ENCODE measurements at regions not wholly inside any gene's neighbourhood (a gene's known extent, or its start where the extent isn't known, plus 50 kb on each side); places are given as distances from the start of the nearest gene placed in this dataset.
A peak's percentile ranks its signal among the peaks of the same experiment; 100 is the strongest.

DNA sequence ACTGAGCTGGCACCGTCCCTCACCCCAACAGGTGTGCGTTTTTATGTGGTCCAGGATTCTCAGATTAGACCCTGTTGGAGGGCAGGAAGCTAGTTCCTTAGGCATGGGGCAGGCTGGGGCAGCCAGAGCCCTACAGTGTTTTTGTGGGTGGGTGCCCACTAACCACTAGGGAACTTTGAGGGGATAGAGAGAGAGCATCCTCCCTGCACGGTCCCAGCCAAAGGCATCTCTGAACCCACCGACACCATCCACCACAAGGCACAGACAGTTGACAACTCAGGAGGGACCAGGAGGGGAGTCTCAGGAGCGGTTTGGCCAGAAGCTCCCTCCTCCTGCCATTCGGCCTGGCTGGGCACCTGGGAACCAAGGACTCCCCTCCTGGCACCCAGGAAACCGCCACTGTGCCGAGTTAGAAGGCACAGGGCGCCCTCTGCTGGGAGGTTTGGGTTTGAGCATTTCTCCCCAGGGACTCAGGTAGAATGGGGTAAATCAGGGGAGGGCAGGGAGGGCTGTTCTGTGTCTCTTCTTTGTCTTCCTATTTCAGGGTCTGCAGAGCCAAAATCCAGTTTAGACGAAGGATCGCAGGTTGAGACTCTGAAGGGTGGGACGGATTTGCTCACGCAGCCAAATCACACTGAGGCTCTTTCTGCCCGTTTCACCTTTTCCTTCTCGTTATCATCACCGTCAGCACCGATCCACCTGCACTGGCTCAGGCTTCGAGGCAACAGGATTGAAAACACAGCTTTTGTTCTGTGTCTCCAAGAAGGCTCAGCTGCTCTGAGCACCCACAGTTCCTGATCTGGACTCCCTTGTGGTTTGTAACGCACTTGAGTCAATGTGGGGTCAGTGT, 84.8 kb upstream of the COL13A1 start:
- DNase-seq, result peak; percentile 49

DNA sequence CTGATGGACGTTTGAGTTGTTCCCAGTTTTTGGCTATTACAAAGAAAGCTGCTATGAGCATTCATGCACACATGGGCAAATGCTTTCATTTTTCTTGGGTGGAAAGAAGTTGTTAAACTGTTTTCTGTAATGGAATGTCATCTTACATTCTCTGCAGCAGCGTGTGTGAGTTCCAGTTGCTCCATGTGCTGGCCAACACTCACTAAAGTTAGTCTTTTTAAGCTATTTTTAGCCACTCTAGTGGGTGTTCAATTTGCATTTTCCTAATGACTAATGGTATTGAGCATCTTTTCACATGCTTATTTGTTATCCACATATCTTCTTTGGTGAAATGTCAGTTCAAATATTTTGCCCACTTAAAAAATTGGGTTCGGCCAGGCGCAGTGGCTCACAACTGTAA, 82.8 kb upstream of the COL13A1 start:
- DNase-seq, result no peak

GRCh38 chr10:69721690-69722310, 79.9 kb upstream of the COL13A1 start:
- no peak for DNase-seq

- no peak for DNase-seq
Observed at GRCh38 chr10:69723653-69724052, 78.1 kb upstream of the COL13A1 start.

DNA sequence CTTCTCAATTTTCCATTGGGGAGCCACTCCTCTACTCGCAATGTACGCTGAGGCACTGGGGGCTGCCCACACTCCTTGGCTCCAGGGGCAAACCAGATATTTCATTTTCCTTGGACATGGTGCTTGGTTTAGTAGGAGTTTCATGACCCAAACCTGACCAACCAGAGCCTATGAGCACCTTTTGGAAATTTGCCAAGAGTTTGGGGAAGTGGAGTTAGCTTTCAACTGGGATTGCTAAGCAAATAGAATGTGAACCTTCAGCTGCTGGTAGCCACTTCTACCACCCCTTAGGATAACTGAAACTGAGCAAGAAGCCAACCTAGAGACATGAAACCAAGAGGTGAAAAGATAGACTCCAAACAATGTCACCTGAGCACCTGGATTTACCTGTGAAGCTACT, 74.9 kb upstream of the COL13A1 start:
- no peak for DNase-seq

DNA sequence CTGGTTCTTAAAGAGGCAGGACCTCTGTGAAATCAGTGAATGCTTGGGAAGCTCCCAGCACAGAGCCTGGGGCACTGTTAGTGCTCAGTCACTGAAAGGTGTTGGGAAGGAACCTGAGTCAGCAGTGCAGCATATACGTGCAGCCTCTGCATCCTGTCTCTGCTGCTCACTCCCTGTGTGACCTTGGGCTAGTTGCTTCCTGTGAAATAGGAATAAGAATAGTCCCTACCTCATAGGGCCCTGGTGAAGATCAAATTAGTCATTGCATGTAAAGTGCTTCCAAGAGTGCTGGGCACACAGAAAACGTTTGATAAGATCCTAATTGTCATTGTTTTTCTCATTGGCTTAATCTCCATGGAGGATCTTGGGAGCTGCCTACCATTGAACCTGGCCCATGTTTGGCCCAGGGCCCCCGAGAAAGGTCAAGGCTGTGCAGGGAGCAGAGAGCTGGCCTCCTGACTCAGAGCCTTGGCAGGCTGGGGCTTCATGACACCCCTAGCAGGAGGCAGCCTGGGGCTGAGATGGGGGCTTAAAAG, 73.3 kb upstream of the COL13A1 start:
- no peak for DNase-seq

- no peak for DNase-seq
Observed at GRCh38 chr10:69729326-69730048, 72.2 kb upstream of the COL13A1 start.

GRCh38 chr10:69730251-69731156, 71.2 kb upstream of the COL13A1 start:
- no peak for DNase-seq

GRCh38 chr10:69731184-69731583, 70.5 kb upstream of the COL13A1 start:
- no peak for DNase-seq

- no peak for DNase-seq
Observed at GRCh38 chr10:69731698-69732097, 70.0 kb upstream of the COL13A1 start.

DNA sequence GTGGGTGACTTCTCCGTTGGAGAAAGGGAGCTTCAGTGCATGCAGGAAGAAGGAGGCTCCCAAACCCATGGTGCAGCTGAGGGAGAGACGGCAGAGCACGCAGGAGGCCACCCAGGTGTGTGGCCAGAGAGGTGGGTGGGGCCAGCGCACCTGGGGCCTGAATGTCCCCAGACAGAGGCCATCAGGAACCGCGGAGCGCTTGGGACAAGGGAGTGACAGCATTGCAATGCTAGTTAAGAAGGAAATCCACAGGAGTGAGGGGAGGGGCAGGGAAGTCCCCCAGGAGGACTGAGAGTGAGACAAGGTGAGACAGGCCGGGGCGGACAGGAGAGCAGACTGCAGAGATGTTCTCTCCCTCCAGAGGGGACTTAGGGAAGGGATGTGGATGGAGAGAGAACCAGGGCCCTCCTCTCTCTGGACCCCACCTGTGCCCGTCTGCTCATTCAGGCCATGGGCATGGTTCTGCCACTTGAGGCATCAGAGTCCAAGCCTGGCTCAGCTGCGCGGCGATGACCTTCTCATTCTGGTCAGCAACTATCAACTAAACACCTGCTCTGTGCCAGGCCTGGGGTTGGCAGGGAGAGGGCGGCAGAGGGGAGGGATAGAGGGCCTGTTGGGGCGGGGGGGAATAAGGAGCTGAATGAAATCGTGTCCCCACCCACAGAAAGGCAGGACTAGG, 69.4 kb upstream of the COL13A1 start:
- DNase-seq, result no peak

DNA sequence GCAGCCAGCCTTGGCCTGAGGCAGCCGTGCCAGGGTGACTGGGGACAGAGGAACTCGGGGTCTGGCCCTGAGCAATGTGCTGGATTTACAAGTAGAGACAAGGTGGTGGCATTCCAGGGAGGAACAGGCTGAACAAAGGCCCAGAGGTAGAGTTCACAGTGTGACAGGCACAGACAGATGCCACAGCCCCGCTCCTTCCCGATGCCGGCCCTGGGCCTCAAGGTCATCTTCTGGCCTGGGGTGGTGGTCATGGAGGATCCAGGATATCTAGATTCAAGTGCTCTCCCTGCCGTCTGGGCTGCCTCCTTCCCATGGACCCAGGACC, 68.9 kb upstream of the COL13A1 start:
- DNase-seq, result no peak

DNA sequence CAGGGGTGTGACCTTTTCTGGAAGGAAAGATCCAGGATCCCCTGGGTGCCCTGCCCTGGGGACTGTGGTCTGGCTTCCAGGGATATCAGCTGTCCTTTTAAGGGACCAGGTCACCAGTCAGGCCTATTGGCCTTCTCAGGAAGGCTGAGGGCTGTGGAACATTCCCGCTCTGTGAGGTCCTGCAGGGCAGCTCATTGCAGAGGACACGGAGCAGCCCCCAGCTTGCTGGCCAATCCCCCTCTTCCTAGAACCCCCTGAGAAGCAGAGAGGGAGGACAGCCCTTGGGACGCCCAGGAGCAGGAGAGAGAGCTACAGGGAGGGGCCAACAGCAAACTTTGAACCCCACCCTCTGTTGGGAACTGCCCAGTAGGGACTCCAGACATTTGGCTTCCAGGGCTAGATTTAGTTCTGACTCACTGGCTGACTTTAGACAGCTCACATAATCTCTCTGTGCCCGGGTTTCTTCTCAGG, 67.9 kb upstream of the COL13A1 start:
- no peak for DNase-seq

GRCh38 chr10:69734416-69734796, 67.3 kb upstream of the COL13A1 start:
- no peak for DNase-seq

- DNase-seq, result no peak
Observed at GRCh38 chr10:69734797-69735468, 66.8 kb upstream of the COL13A1 start.

DNA sequence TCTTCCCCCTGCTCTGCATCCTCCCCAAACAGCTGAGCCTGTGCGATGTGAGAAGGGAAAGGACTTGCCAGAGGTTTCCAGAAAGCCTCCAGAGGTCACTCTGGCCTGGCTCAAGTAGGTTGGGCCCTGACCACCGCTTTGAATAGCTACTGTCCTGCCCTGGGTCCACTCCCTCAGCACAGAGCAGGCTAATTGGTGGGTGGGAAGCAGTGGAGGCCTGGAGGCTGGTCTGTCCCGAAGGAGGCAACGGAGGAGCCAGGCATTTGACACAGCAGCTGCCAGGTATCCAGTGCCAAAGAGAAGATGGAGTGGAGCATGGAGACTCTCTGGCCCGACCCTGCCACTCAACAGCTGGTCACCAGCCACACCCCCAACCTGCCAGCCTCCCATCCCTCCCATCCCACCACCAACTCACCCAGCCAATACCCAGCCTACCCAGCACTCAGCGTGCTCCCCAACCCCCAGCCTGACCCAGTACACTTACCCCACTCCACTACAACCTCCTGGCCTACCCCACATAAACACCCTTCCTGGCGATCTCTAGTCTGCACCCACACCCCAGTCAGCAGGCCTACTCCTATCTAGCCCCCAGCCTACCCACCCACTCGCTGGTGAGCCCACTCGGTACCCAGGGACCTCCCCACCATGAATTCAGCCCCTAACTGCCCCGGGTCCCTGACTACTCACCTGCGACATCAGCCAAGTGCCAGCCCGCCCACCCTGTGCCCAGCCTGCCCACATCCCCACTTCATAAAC, 64.6 kb upstream of the COL13A1 start:
- no peak for DNase-seq

DNA sequence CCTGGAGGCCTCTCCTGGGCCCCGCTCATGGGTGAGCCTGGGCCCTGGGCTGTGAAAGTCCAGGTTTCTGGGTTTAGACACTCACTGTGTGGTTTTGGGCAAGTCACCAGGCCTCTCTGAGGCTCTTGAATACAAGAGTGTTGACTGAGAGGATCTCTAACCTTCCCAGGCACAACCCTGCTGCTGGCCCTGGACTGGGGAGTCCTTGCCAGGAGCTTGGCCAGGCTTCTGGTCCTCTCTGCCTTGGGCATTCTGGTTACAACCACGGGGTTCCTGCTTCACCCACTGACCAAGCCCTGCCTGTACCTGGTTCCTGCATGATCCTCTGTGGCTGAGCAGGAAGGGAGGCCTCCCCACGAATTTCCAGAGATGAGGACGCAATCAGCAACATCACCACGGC, 63.6 kb upstream of the COL13A1 start:
- DNase-seq, result no peak

DNA sequence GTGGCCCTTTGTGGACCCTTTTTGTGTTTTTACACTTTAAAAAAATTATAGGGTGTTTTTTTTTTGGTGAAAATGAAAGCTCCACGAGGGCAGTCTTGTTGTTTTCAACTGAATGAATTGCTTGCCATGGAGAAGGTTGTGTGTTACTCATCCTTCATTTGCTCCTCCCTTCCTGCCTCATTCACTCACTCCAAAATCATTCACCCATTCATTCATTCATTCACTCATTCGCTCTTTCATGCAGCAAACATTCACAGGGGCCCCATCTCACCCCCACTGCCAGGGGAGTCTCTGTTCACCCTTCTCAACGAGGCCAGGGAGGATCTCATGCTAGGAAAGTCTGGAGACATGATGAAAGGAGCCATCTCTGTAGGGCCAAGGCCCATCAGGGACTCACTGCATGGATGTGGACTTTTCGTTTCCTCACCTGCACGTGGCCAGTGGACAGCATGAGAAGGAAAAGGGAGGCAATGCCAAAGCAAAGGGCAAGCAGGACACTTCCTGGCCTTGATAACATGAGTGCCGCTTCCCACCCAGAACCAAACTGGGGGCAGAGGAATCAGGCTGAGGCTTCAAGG, 62.8 kb upstream of the COL13A1 start:
- no peak for DNase-seq

- no peak for DNase-seq
Observed at GRCh38 chr10:69739634-69740033, 62.1 kb upstream of the COL13A1 start.

DNA sequence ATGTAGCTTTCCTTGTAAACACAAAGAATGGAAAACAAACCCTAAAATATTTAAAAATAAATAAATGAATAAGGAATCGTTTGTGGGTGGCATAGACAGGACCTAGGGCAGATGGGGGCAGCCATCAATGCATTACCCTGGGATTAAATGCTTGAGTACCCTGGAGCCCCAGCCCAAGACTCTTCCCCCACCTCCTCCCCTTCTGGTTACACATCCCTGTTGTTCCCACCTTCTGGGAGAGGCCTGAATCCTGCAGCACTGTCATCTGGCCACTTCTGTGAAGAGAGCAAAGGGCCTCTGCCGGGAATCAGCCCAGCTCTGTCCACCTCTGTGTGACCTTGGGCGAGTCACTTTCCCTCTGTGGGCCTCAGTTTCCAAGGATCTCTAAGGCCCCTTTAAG, 61.6 kb upstream of the COL13A1 start:
- no peak for DNase-seq
